PFSK-1 (cell line): ENCODE measurements at regions not wholly inside any gene's neighbourhood (a gene's known extent, or its start where the extent isn't known, plus 50 kb on each side); places are given as distances from the start of the nearest gene placed in this dataset.

Experiments
- FOXP2 ChIP-seq: optimal IDR thresholded peaks from 2 replicates; pipeline ENCODE3; 2011; ENCODE audit warnings: borderline replicate concordance, control low read depth, inconsistent platforms; ENCODE audit not compliant: insufficient read depth; ENCODE audit errors: extremely low read length, extremely low read depth
- POLR2AphosphoS5 ChIP-seq: IDR thresholded peaks from 2 replicates; pipeline ENCODE4 v1.6.1; 2012; ENCODE audit warnings: low read depth, mild to moderate bottlenecking, control low read depth, low read length, moderate library complexity
- SIN3A ChIP-seq: IDR thresholded peaks from 2 replicates; pipeline ENCODE4 v1.6.1; 2012; ENCODE audit warnings: mild to moderate bottlenecking, low read length, moderate library complexity, borderline replicate concordance; ENCODE audit not compliant: insufficient read depth
- TAF1 ChIP-seq: IDR thresholded peaks from 2 replicates; pipeline ENCODE4 v1.6.1; 2012; ENCODE audit warnings: low read length, control low read depth, borderline replicate concordance; ENCODE audit not compliant: insufficient read depth
- TF ChIP-seq, protein P1 (sequence below), 2 experiments: IDR thresholded peaks; 2 replicates each; pipeline versions ENCODE4 v1.6.1 to v1.8.0; 2011 to 2012; ENCODE audit warnings: low read depth in 2 of 2, low read length in 2 of 2, control low read depth in 1 of 2, inconsistent platforms in 1 of 2, mild to moderate bottlenecking in 1 of 2, moderate library complexity in 1 of 2; ENCODE audit not compliant: insufficient read depth in 1 of 2

DNA sequence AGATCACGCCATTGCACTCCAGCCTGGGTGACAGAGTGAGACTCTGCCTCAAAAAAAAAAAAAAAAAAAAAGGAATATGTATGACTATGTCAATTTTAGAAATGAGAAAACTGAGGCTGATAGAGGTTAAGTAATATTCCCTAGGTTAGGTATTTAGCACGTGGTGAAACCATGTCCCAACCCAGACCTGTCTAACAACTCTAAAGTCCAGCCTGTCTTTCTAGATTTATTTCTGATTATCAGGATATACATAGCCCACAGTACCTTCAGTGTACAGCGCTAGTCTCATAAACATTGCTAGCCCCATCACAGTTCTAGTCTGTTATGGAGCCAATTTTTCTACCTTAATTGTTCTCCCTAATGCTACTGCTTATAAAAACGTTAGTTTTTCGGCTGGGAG lies 88.4 kb upstream of the RAP2B start:
- TF ChIP-seq FOXP2 (no peak), POLR2AphosphoS5 (no peak), TAF1 (no peak), SIN3A (no peak)
- TF ChIP-seq, protein P1, sequence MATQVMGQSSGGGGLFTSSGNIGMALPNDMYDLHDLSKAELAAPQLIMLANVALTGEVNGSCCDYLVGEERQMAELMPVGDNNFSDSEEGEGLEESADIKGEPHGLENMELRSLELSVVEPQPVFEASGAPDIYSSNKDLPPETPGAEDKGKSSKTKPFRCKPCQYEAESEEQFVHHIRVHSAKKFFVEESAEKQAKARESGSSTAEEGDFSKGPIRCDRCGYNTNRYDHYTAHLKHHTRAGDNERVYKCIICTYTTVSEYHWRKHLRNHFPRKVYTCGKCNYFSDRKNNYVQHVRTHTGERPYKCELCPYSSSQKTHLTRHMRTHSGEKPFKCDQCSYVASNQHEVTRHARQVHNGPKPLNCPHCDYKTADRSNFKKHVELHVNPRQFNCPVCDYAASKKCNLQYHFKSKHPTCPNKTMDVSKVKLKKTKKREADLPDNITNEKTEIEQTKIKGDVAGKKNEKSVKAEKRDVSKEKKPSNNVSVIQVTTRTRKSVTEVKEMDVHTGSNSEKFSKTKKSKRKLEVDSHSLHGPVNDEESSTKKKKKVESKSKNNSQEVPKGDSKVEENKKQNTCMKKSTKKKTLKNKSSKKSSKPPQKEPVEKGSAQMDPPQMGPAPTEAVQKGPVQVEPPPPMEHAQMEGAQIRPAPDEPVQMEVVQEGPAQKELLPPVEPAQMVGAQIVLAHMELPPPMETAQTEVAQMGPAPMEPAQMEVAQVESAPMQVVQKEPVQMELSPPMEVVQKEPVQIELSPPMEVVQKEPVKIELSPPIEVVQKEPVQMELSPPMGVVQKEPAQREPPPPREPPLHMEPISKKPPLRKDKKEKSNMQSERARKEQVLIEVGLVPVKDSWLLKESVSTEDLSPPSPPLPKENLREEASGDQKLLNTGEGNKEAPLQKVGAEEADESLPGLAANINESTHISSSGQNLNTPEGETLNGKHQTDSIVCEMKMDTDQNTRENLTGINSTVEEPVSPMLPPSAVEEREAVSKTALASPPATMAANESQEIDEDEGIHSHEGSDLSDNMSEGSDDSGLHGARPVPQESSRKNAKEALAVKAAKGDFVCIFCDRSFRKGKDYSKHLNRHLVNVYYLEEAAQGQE (IDR thresholded peaks at IDR 0.05; ENCODE audit: insufficient read depth in 1 of 2, low read depth in 2 of 2, low read length in 2 of 2), result no peak

GRCh38 chr3:153078826-153079225 lies 83.2 kb upstream of the RAP2B start:
- TF ChIP-seq SIN3A (no peak), POLR2AphosphoS5 (no peak), TAF1 (no peak), FOXP2 (no peak)
- TF ChIP-seq, protein P1 (IDR thresholded peaks at IDR 0.05; ENCODE audit: insufficient read depth in 1 of 2, low read depth in 2 of 2, low read length in 2 of 2), result no peak

GRCh38 chr3:153079386-153079785 lies 82.6 kb upstream of the RAP2B start:
- TF ChIP-seq SIN3A (no peak), FOXP2 (no peak)
- TF ChIP-seq, protein P1 (IDR thresholded peaks at IDR 0.05; ENCODE audit: insufficient read depth in 1 of 2, low read depth in 2 of 2, low read length in 2 of 2), result no peak

DNA sequence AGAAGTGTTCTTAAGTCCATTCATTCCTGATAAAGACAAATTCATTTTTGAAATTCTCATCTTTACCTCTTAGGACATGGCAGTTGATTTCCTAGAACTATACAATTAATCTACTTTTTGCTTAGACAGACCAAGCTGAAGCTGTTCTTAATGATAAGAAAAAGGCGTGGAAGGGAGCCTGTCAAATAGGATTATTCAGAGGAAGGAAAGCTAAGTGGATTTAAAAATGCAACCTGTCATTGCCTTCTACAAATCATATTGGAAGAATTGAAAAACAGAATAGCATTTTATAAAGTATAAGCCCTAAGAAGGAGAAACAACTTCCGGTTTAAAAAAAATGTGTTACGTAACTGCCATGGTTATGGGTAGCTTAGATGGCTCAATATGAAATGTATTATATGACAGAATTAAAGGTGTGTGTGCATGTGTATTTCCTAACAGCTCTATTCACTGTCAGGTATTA lies 81.2 kb upstream of the RAP2B start:
- TF ChIP-seq SIN3A (no peak), FOXP2 (no peak), TAF1 (no peak), POLR2AphosphoS5 (no peak)
- TF ChIP-seq, protein P1 (IDR thresholded peaks at IDR 0.05; ENCODE audit: insufficient read depth in 1 of 2, low read depth in 2 of 2, low read length in 2 of 2), result no peak

GRCh38 chr3:153084431-153084830 lies 77.6 kb upstream of the RAP2B start:
- TF ChIP-seq, protein P1 (IDR thresholded peaks at IDR 0.05; ENCODE audit: insufficient read depth in 1 of 2, low read depth in 2 of 2, low read length in 2 of 2), result no peak
- no peak for TF ChIP-seq POLR2AphosphoS5
- no peak for TF ChIP-seq SIN3A
- TF ChIP-seq FOXP2, result no peak
- no peak for TF ChIP-seq TAF1
